Right hindlimb (tissue), 1 donor: ENCODE measurements at regions not wholly inside any gene's neighbourhood (a gene's known extent, or its start where the extent isn't known, plus 50 kb on each side); places are given as distances from the start of the nearest gene placed in this dataset.
"Not testable (repeated sequence)": the region's sequence is repeated elsewhere in the genome, so short reads cannot be mapped to it uniquely, and the experiment has no call there.

Experiments
- DNase-seq: peaks from one replicate; pipeline ENCODE4 v3.0.0-alpha.2; 2018

DNA sequence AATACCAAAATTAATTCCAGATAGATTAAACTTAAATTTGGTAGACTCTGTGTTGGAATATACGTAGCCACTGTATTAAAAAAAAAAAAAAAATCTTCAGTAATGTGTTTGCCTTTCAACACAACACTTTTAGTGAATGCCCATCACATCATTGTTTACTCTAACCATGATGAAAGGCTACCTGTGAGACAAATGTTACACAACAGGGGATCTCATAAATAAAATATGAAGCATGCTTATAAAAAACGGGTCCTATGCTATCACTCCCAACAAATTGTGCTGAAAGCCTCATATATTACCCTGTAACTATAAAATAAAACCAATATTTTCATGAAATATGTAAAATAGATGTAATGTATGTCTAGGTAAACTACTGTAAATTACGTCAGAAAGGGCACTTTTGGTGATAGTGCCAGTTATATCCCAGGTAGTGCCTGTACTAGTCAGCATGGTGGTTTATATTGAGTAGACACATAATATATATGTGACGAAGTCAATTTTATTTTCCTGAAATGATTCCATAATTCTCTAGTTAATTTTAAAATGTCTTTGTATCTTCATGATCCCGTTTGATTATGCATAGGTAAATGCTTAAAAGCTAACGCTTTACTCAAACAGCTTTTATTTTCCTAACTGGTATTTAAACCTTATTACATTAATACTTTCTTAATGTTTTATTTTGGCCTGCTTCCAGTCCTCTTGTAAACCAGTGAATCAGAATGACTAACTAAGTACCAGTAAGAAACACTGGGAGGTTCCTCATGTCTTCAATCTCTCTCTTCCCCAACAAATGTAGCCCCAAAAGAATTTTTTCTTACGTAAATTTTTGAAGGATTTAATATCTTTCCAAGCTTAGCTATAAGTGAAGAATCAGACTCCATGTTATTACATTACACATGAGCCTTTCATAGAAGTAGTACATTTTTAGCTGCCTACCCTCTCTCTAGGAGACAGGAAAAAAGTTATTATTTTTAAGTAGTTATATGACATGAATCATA lies 420.3 kb downstream of the GABRG2 start:
- no peak for DNase-seq

GRCh38 chr5:162496100-162496808 lies 428.7 kb downstream of the GABRG2 start:
- DNase-seq: no peak

- DNase-seq: no peak
Measured at GRCh38 chr5:162497455-162497854, 429.9 kb downstream of the GABRG2 start.

DNA sequence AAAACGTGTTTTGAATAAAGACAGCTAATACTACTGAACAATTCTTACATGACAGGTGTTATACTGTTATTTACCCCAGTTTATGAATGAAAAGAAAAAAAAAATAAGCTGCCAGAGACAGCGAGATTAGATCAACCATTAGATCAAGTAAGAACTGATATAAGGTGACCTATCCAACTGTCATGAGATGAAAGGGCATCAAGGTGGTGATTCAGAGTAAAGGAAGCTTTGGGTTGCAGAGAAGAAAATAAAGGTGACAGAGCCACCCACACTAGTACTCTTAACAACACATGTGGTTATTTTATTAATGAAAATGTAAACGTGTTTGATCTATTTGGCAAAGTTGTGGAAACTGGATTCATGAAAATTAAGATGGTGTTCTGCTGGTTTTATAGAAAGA lies 435.2 kb downstream of the GABRG2 start:
- no peak for DNase-seq

- no peak for DNase-seq
Measured at GRCh38 chr5:162503796-162504195, 436.2 kb downstream of the GABRG2 start.

DNA sequence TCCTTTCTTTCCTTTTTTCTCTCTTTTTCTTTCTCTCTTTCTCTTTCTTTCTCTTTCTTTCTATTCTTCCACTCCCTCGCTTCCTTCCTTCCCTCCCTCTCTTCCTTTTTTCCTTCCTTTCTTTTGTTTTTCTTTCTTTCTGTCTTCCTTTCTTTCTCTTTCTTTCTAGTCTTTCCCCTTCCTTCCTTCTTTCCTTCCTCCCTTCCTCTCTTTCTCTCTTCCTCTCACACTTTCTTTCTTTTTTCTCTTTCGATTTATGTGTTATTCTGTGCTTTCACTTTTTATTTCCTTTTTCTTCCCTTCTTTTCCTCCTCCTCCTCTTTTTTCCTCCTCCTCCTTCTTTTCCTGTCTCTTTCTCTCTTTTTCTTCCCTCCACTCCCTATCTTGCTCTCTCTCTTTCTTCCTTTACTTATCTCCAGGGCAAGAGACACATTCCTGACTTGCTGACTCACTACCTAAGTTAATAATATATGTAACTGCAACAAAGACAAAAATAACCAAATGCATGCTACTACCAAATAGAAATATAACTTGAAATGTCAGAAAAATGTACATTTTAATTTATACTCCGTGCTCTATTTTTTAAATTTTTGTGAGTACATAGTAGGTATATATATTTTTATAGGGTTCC lies 445.5 kb downstream of the GABRG2 start:
- no peak for DNase-seq

DNA sequence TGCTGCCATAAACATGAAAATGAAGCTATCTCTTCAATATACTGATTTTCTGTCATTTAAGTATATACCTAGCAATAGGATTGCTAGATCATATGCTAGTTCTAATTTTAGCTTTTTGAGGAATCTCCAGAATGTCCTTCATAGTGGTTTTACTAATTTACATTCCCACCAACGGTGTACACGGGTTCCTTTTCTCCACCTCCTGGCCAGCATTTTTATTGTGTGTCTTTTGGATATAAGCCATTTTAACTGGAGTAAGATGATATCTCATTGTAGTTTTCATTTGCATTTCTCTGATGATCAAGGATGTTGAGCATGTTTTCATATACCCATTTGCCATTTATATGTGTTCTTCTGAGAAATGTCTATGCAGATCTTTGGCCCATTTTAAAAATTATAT lies 446.5 kb downstream of the GABRG2 start:
- DNase-seq: no peak

GRCh38 chr5:162520878-162521277 lies 453.3 kb downstream of the GABRG2 start:
- DNase-seq: no peak

GRCh38 chr5:162529209-162529608 lies 461.6 kb downstream of the GABRG2 start:
- no peak for DNase-seq

DNA sequence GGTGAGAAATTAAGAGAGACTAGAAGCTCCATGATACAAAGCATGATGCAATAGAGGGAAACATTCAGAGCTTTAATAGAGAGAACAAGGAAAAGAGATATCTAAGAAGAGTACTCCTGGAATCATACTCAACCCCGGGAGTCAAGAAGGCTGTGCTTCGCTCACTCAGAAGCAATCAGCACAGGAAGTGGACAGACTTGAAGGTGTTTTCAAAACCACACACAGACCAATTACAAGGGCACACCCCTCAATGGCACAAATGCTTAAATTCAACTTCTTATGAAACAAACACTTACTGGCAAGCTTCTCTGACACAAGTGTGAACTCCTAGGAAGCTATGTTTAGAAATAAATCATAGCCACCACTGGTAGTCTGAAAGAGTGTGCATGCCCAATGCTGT lies 462.3 kb downstream of the GABRG2 start:
- DNase-seq: no peak

GRCh38 chr5:162543437-162543836 lies 475.9 kb downstream of the GABRG2 start:
- DNase-seq: no peak

GRCh38 chr5:162544905-162545304 lies 477.3 kb downstream of the GABRG2 start:
- DNase-seq: no peak

GRCh38 chr5:162550236-162550635 lies 482.7 kb downstream of the GABRG2 start:
- DNase-seq: no peak

DNA sequence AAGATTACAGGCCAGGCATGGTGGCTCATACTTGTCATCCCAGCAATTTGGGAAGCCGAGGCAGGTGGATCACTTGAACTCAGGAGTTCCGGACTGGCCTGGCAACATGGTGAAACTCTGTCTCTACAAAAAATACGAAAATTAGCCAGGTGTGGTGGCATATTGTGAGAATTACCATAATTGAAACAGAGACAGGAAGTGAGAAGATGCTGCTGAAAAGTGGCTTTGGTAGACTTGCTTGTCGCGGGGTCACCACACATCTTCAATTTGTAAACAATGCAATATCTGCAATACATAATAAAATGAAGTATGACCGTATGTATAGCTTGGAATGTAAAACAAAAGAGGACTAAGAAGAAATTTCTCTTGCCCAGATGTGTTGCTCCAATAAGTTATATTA lies 490.5 kb downstream of the GABRG2 start:
- DNase-seq: no peak

GRCh38 chr5:162567644-162568043 lies 500.1 kb downstream of the GABRG2 start:
- no peak for DNase-seq

DNA sequence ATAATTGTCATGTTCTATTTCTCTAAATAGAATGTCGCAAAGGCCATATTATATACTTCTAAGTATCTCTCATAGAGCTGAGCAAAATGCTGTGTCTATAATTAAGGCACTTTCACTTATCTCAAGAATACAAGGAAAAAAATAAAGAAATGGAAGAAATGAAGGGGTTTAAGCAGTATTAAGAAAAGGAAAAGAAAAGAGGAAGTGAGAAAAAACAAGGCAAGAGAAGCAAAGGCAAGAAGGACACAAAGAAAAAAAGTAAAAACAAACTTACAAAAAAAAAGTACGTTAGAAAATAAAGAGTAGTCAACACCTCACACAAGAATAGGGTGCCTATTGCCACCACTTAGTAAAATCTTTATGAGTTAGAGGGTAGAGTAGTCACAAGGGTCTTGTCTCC lies 506.2 kb downstream of the GABRG2 start:
- no peak for DNase-seq

DNA sequence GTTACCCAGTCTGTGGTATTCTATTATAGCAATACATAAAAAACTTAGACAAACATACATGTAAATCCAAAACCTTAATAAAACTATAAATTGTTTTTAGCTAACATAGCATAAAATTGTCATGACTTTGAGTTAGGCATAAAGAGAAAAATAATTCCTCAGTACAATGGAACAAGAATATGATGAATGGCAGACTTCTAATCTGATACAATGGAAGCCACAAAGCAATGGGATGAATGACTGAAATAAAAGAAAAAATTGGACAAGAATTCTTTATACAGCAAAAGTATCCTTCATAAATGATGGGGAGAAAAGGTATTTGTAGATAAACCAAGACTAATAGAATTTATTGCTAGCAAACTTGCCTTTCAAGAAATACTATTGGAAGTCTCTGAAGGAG lies 524.2 kb downstream of the GABRG2 start:
- no peak for DNase-seq

- no peak for DNase-seq
Measured at GRCh38 chr5:162593881-162594280, 526.3 kb downstream of the GABRG2 start.

DNA sequence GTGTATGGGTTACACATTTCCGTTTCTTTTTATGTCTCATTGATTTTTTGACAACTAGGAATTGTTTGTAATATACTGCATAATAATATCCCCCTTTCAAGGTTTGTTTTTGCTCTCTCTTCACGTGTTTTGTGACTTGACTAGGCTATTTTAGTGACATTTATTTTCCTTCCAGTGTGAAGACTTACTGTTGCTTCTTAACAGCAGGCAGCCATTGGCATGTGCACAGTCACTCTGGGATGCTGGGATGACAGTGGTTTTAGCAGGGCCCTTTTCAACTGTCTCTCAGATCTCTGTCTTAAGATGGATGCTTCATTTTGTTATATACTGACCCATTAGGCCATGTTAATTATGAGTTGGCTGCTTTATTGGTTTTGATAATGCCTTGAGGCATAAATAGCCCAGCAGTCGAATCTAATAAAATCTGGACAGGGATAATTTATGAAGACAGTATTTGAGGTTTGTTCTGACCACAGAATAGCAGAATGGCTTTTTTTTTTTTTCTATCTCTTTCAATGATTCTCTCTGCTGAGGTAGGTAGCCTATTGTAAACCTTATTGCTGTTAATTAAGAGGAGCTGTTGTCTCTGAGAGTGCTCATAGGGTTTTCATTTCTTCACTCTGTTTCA lies 536.0 kb downstream of the GABRG2 start:
- DNase-seq: no peak

DNA sequence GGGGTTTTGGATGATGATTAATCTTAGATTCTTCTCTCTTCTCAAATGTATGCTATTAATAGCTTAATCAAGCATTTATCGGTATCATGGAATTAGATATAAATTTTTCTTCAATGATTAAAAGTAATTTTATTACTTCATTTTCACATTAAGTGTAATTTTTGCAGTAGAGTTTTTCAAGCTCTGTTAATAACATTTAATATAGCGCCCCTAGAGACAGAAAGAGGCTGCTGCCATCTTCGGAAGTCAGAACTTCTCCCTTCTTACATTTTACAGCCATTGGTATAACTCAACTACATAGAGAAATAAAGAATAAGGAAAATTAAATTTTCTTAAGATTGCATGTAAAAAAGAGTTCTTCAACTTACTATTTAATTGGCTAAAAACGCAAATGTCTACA lies 540.3 kb downstream of the GABRG2 start:
- DNase-seq: no peak

GRCh38 chr5:162621726-162622263 lies 554.2 kb downstream of the GABRG2 start:
- DNase-seq: not testable (repeated sequence)

GRCh38 chr5:162624110-162624509 lies 556.5 kb downstream of the GABRG2 start:
- DNase-seq: no peak

- no peak for DNase-seq
Measured at GRCh38 chr5:162637481-162637880, 569.9 kb downstream of the GABRG2 start.
